Endodermal cell (in vitro differentiated cells): ENCODE measurements at regions not wholly inside any gene's neighbourhood (a gene's known extent, or its start where the extent isn't known, plus 50 kb on each side); places are given as distances from the start of the nearest gene placed in this dataset.

ENCODE experiments used
- DNase-seq: peaks from one replicate; pipeline ENCODE4 v3.0.0-alpha.2; 2017
- H3K27ac ChIP-seq: 2 replicates; pipeline ENCODE4 v1.5.1; 2013; ENCODE audit warnings: mild to moderate bottlenecking, low read depth, low read length, moderate library complexity
- H3K27me3 ChIP-seq: 2 replicates; pipeline ENCODE4 v1.6.1; 2013; ENCODE audit warnings: mild to moderate bottlenecking, low read length, moderate library complexity; ENCODE audit not compliant: insufficient read depth, control insufficient read depth, poor library complexity, severe bottlenecking
- H3K36me3 ChIP-seq: 2 replicates; pipeline ENCODE4 v1.7.0; 2013; ENCODE audit warnings: mild to moderate bottlenecking, low read length, moderate library complexity; ENCODE audit not compliant: control insufficient read depth, insufficient read depth
- H3K4me1 ChIP-seq: one replicate; pipeline ENCODE4 v1.7.0; 2013; ENCODE audit warnings: low read length; ENCODE audit not compliant: control insufficient read depth, insufficient read depth
- H3K4me3 ChIP-seq: 2 replicates; pipeline ENCODE4 v1.5.1; 2013; ENCODE audit warnings: mild to moderate bottlenecking, low read length, moderate library complexity
- H3K9ac ChIP-seq: 2 replicates; pipeline ENCODE4 v1.6.1; 2013; ENCODE audit warnings: mild to moderate bottlenecking, low read length, moderate library complexity; ENCODE audit not compliant: poor library complexity, severe bottlenecking; ENCODE audit errors: extremely low read depth
- H3K9me3 ChIP-seq: 2 replicates; pipeline ENCODE4 v1.6.1; 2013; ENCODE audit warnings: mild to moderate bottlenecking, low read length, moderate library complexity; ENCODE audit not compliant: control insufficient read depth
- H3K27ac Mint-ChIP-seq: 2 replicates; pipeline ENCODE4 v1.8.0; 2020; ENCODE audit warnings: mixed read lengths
- H3K27me3 Mint-ChIP-seq: 2 replicates; pipeline ENCODE4 v1.8.0; 2021; ENCODE audit warnings: mild to moderate bottlenecking, mixed read lengths; ENCODE audit not compliant: insufficient read depth
- H3K36me3 Mint-ChIP-seq: 2 replicates; pipeline ENCODE4 v1.8.0; 2020; ENCODE audit warnings: low read depth, mixed read lengths
- H3K4me1 Mint-ChIP-seq: 2 replicates; pipeline ENCODE4 v1.8.0; 2020; ENCODE audit warnings: mixed read lengths
- H3K4me3 Mint-ChIP-seq: 2 replicates; pipeline ENCODE4 v1.8.0; 2020; ENCODE audit warnings: mild to moderate bottlenecking, moderate library complexity, mixed read lengths
- H3K9me3 Mint-ChIP-seq: 2 replicates; pipeline ENCODE4 v1.8.0; 2020; ENCODE audit warnings: mild to moderate bottlenecking, mixed read lengths
- WGBS, 2 experiments: methylation state at CpG; one replicate each; pipeline versions ENCODE4 v1.1.5 to v1.1.7; 2013; ENCODE audit warnings: missing lambda C conversion rate in 2 of 2, mixed read lengths in 1 of 2; ENCODE audit not compliant: insufficient coverage in 1 of 2, insufficient read length in 1 of 2; 5-methylcytosine and 5-hydroxymethylcytosine counted together
- TF ChIP-seq, protein P1 (sequence below): fragments of 200-600 bp; sonication (generic); conservative IDR thresholded peaks from 2 replicates; pipeline ENCODE4 v1.5.0; 2021; ENCODE audit warnings: antibody characterized with exemption, mild to moderate bottlenecking

DNA sequence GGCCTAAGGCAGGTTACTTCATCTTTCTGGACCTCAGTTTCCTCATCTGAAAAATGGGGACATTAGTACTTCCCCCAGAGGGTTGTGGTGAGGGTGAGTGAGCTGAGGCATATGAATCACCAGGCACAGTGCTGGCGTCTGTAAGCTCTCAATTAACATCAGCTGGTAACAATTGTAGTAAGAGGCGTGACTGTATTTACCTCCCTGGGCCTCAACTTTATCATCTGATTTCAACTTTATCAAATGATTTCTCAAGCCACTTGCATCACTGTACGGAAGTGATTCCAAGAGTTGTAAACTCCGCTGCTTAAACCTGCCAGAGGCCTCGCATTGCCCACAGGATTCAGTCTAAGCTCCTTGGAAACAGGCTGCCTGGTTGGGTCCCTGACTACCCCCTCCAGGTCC lies 53.6 kb upstream of the PKDCC start:
- Mint-ChIP-seq H3K36me3 (no peaks in the 10 kb centered on the region), H3K27me3 (peaks cover 3% of the 10 kb centered on the region), H3K27ac (no peak overlapping the region), H3K4me3 (no peak overlapping the region), H3K4me1 (peaks cover 40% of the 10 kb centered on the region), H3K9me3 (peaks cover 14% of the 10 kb centered on the region)
- H3K36me3 ChIP-seq: no peaks in the 10 kb centered on the region
- TF ChIP-seq, protein P1, sequence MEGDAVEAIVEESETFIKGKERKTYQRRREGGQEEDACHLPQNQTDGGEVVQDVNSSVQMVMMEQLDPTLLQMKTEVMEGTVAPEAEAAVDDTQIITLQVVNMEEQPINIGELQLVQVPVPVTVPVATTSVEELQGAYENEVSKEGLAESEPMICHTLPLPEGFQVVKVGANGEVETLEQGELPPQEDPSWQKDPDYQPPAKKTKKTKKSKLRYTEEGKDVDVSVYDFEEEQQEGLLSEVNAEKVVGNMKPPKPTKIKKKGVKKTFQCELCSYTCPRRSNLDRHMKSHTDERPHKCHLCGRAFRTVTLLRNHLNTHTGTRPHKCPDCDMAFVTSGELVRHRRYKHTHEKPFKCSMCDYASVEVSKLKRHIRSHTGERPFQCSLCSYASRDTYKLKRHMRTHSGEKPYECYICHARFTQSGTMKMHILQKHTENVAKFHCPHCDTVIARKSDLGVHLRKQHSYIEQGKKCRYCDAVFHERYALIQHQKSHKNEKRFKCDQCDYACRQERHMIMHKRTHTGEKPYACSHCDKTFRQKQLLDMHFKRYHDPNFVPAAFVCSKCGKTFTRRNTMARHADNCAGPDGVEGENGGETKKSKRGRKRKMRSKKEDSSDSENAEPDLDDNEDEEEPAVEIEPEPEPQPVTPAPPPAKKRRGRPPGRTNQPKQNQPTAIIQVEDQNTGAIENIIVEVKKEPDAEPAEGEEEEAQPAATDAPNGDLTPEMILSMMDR: no peak
- peaks cover 22% of the 10 kb centered on the region for H3K9me3 ChIP-seq
- no peak overlapping the region for H3K9ac ChIP-seq
- 96 to 100% methylated on average over 5 of the region's 5 CpGs for WGBS, 2 experiments
- H3K27me3 ChIP-seq: no peaks in the 10 kb centered on the region
- DNase-seq: no peak
- peak overlapping the region; percentile 53 for H3K4me3 ChIP-seq
- no peak overlapping the region for H3K27ac ChIP-seq
- H3K4me1 ChIP-seq: no peaks in the 10 kb centered on the region

DNA sequence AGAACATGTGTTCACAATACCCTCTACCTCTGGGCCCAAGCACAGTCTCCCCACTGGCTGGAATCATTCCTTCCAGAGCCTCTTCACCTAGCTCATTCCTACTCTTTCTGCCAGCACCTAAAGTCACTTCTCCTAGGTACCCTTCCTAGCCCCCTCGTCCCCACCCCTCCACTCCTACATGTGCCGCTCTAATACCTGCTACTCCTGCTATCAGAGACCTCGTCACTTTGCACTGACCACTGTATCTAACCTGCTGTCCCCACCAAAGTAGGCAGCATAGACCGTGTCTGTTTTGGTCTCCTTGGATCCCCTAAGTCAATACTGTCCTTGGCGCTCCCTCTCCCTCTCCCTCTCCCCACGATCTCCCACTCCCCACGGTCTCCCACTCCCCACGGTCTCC lies 53.2 kb upstream of the PKDCC start:
- 93 to 94% methylated on average over 8 of the region's 8 CpGs for WGBS, 2 experiments
- Mint-ChIP-seq H3K27ac (peak overlapping the region; percentile 52), H3K36me3 (no peaks in the 10 kb centered on the region), H3K9me3 (peaks cover 14% of the 10 kb centered on the region), H3K27me3 (peaks cover 2% of the 10 kb centered on the region), H3K4me1 (peaks cover 36% of the 10 kb centered on the region), H3K4me3 (no peak overlapping the region)
- TF ChIP-seq, protein P1: no peak
- H3K27me3 ChIP-seq: no peaks in the 10 kb centered on the region
- peaks cover 22% of the 10 kb centered on the region for H3K9me3 ChIP-seq
- no peaks in the 10 kb centered on the region for H3K36me3 ChIP-seq
- no peaks in the 10 kb centered on the region for H3K4me1 ChIP-seq
- peak overlapping the region; percentile 53 for H3K4me3 ChIP-seq
- H3K9ac ChIP-seq: no peak overlapping the region
- no peak for DNase-seq
- no peak overlapping the region for H3K27ac ChIP-seq

DNA sequence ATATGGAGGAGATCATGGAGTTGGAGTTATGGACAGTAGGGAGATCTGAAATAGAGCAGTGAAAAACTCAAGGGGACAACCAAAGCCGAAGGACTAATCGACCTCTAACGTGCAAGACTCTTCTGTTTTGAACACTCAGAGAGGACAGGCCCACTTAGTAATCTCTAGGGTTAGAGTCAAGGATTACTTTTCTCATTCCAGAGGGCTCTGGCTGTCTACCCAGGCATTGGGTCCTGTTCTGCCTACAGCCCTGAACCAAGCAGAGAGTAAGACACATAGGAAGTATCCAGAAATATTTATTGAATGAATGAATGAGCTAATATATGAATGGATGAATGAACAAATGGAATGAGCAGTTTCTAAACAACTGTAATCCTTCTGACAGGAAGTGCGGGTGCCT lies 50.3 kb upstream of the PKDCC start:
- TF ChIP-seq, protein P1: no peak
- DNase-seq: no peak
- no peak overlapping the region for H3K4me3 Mint-ChIP-seq
- Histone ChIP-seq H3K9me3 (peaks cover 22% of the 10 kb centered on the region), H3K4me1 (no peaks in the 10 kb centered on the region), H3K36me3 (no peaks in the 10 kb centered on the region), H3K9ac (no peak overlapping the region), H3K27ac (no peak overlapping the region), H3K4me3 (no peak overlapping the region), H3K27me3 (no peaks in the 10 kb centered on the region)
- WGBS, 2 experiments: 94 to 95% methylated on average over 3 to 4 of the region's 4 CpGs
- H3K9me3 Mint-ChIP-seq: peaks cover 14% of the 10 kb centered on the region
- peaks cover 5% of the 10 kb centered on the region for H3K27me3 Mint-ChIP-seq
- H3K4me1 Mint-ChIP-seq: peaks cover 20% of the 10 kb centered on the region
- no peaks in the 10 kb centered on the region for H3K36me3 Mint-ChIP-seq
- no peak overlapping the region for H3K27ac Mint-ChIP-seq
